GM13976 (cell line): ENCODE measurements at regions not wholly inside any gene's neighbourhood (a gene's known extent, or its start where the extent isn't known, plus 50 kb on each side); places are given as distances from the start of the nearest gene placed in this dataset.
"Not testable (repeated sequence)": the region's sequence is repeated elsewhere in the genome, so short reads cannot be mapped to it uniquely, and the experiment has no call there.

Experiments
- DNase-seq: peaks from one replicate; pipeline ENCODE4 v3.0.0; 2012; ENCODE audit warnings: low spot score
- CTCF ChIP-seq: IDR thresholded peaks from 2 replicates; pipeline ENCODE4 v1.5.1; 2012; ENCODE audit warnings: borderline replicate concordance, mild to moderate bottlenecking; ENCODE audit not compliant: insufficient read depth; ENCODE audit errors: extremely low read depth, missing control alignments, control extremely low read depth
- in situ Hi-C: fragments of 300-500 bp; cut with MboI; formaldehyde crosslinking; loops from one replicate; pipeline ENCODE4 v1.12.0; 2022; ENCODE audit warnings: low sequenced_read_pairs, mixed read lengths, inconsistent platforms; ENCODE audit not compliant: unreplicated experiment

GRCh38 chr12:85625467-85625866 lies 210.7 kb downstream of the RASSF9 start:
- DNase-seq, result no peak
- TF ChIP-seq CTCF, result no peak
- in situ Hi-C loops, result no loop called here

- no peak for DNase-seq
- TF ChIP-seq CTCF, result no peak
- in situ Hi-C loops, result no loop called here
Measured at GRCh38 chr12:85626001-85626783, 210.0 kb downstream of the RASSF9 start.

- no peak for TF ChIP-seq CTCF
- in situ Hi-C loops, result no loop called here
Measured at GRCh38 chr12:85626784-85627171, 209.4 kb downstream of the RASSF9 start.

GRCh38 chr12:85627584-85627983 lies 208.6 kb downstream of the RASSF9 start:
- in situ Hi-C loops, result no loop called here
- DNase-seq, result no peak
- no peak for TF ChIP-seq CTCF

More at GRCh38 chr12:85626784-85627171, 209.4 kb downstream of the RASSF9 start:
- no peak for DNase-seq

- in situ Hi-C loops, DNase-seq: not testable (repeated sequence)
Measured at GRCh38 chr12:85628562-85628961, 207.6 kb downstream of the RASSF9 start.

- in situ Hi-C loops, result no loop called here
- no peak for TF ChIP-seq CTCF
- DNase-seq, result no peak
Measured at GRCh38 chr12:85630851-85631250, 205.4 kb downstream of the RASSF9 start.

GRCh38 chr12:85632390-85632789 lies 203.8 kb downstream of the RASSF9 start:
- TF ChIP-seq CTCF, result no peak
- in situ Hi-C loops, result no loop called here
- DNase-seq, result no peak
